22Rv1 (cell line): ENCODE measurements at regions not wholly inside any gene's neighbourhood (a gene's known extent, or its start where the extent isn't known, plus 50 kb on each side); places are given as distances from the start of the nearest gene placed in this dataset.

ENCODE experiments used
- ZFX ChIP-seq: fragments of 450-650 bp; IDR thresholded peaks from 2 replicates; pipeline ENCODE4 v1.6.1; 2017; ENCODE audit warnings: antibody characterized with exemption, borderline replicate concordance
- TF ChIP-seq, protein P1 (sequence below): fragments of 450-650 bp; IDR thresholded peaks from 2 replicates; pipeline ENCODE4 v1.5.1; 2017; ENCODE audit warnings: mild to moderate bottlenecking

DNA sequence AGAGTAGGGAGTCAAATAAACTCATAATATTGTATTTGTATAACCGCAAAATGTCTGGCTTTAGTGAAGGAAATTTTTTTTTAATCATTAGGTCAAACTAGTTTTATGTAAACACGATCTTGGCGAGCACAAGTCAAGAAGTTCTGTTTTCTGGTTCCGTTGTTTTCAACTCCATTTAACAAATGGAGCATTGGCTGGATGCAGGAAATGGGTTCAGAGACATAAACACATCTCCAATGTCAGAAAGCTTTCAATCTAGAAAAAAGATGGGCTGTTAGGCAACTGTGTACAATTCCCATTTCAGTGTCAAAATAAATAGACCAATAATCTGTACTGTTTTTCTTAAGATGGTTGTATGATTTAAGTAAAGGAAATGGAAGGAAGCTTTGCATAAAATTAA is 292.8 kb downstream of the TBL1XR1 start:
- TF ChIP-seq, protein P1, sequence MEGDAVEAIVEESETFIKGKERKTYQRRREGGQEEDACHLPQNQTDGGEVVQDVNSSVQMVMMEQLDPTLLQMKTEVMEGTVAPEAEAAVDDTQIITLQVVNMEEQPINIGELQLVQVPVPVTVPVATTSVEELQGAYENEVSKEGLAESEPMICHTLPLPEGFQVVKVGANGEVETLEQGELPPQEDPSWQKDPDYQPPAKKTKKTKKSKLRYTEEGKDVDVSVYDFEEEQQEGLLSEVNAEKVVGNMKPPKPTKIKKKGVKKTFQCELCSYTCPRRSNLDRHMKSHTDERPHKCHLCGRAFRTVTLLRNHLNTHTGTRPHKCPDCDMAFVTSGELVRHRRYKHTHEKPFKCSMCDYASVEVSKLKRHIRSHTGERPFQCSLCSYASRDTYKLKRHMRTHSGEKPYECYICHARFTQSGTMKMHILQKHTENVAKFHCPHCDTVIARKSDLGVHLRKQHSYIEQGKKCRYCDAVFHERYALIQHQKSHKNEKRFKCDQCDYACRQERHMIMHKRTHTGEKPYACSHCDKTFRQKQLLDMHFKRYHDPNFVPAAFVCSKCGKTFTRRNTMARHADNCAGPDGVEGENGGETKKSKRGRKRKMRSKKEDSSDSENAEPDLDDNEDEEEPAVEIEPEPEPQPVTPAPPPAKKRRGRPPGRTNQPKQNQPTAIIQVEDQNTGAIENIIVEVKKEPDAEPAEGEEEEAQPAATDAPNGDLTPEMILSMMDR: no peak
- no peak for TF ChIP-seq ZFX
